Breast epithelium (tissue), 3 donors: ENCODE measurements at regions not wholly inside any gene's neighbourhood (a gene's known extent, or its start where the extent isn't known, plus 50 kb on each side); places are given as distances from the start of the nearest gene placed in this dataset.

Experiments
- CTCF ChIP-seq, 3 donors: fragments of 450-650 bp; IDR thresholded peaks; one replicate each; pipeline ENCODE4 v1.5.1; 2016 to 2017; ENCODE audit warnings: antibody characterized with exemption in 3 of 3, mild to moderate bottlenecking in 3 of 3, moderate library complexity in 3 of 3
- POLR2A ChIP-seq: fragments of 450-650 bp; IDR thresholded peaks from one replicate; pipeline ENCODE4 v1.6.1; 2016; ENCODE audit warnings: antibody characterized with exemption, mild to moderate bottlenecking, moderate library complexity
- POLR2AphosphoS5 ChIP-seq, 3 donors: sonication (generic); formaldehyde crosslinking; IDR thresholded peaks; one replicate each; pipeline ENCODE4 v1.6.1; 2017; ENCODE audit warnings: antibody characterized with exemption in 3 of 3

DNA sequence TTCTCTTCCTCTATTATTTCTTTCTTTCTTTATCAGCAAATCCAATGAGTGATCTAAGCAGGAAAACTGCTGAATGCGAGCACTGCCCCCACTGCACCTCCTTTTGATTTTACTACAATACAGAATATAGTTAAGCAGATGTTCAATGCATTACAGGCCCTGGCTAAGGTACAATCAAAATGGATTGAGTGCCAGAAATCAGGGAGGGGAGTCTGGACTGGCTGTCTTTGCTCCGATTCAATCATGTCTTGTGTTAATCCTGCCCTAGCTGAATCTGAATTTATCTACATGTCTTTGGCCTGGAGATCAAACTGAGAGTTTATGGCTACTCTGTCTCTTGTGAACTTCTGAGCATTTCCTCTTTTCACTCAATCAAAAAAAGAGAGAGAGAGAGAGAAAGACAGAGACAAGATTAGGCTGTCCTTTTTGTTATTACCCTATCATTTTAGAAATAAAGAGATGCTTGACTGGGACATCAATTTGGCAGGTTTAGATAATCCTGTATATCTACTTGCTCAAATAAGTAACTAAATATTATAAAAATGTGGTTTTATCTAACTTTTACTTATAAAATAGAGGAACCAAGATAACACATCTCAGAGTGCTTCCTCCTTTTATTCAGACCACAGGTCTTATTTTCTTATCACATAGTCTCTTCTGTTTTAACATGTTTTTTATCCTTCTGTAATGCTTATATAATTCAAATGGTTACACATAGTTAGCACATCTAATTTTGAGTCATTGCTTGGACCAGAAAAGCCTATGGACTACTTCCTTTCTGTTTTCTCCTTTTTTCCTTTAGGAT is 656.2 kb downstream of the KCNJ2 start:
- TF ChIP-seq CTCF (IDR thresholded peaks at IDR 0.05) (no peak), POLR2A (no peak), POLR2AphosphoS5 (IDR thresholded peaks at IDR 0.05) (no peak)
